GM12878 (cell line): ENCODE measurements at regions not wholly inside any gene's neighbourhood (a gene's known extent, or its start where the extent isn't known, plus 50 kb on each side); places are given as distances from the start of the nearest gene placed in this dataset.

Experiments
- ATAC-seq: fragments of 200-7000 bp; cut with Tn5 transposase; 3 replicates; pipeline ENCODE4 v1.9.1; 2020; ENCODE audit warnings: mild to moderate bottlenecking, moderate library complexity
- BruUV-seq: library from RNA; stranded (reverse); fragments of 400-500 nt; replicated peaks from 2 replicates; lab custom pipeline; 2021; lab: Mats Ljungman, UMichigan
- CTCF ChIA-PET: fragments of 300-600 bp; sonication (Branson Sonifier 250); formaldehyde crosslinking; extraction: SDS; loops from one replicate; lab custom pipeline; 2021; ENCODE audit warnings: inconsistent platforms; lab: Yijun Ruan, JAX
- POLR2A ChIA-PET: fragments of 350-600 bp; formaldehyde crosslinking; extraction: SDS; loops from one replicate; lab custom pipeline; 2021; ENCODE audit warnings: inconsistent platforms; lab: Charles Lee
- RAD21 ChIA-PET: fragments of 300-600 bp; sonication (Branson Sonifier 250); formaldehyde crosslinking; loops from one replicate; lab custom pipeline; 2023; ENCODE audit warnings: antibody characterized with exemption; ENCODE audit not compliant: unreplicated experiment; lab: Charles Lee
- SMC1A ChIA-PET: fragments of 300-600 bp; sonication (Branson Sonifier 250); formaldehyde crosslinking; loops from one replicate; lab custom pipeline; 2023; ENCODE audit not compliant: unreplicated experiment, uncharacterized antibody; lab: Charles Lee
- DNase-seq: peaks from one replicate; pipeline ENCODE4 v3.0.0-alpha.2; 2011; ENCODE audit warnings: low read depth, low spot score
- FAIRE-seq: peaks from 3 replicates; lab custom pipeline; 2011; peaks lifted over from hg19 to GRCh38; lab: Jason Lieb, UNC
- H2AFZ ChIP-seq: 2 replicates; pipeline ENCODE4 v1.6.0; 2011; ENCODE audit warnings: low read depth, low read length, control low read depth; ENCODE audit not compliant: control insufficient read depth
- H3K27ac ChIP-seq: 2 replicates; pipeline ENCODE4 v1.5.1; 2011; ENCODE audit warnings: control low read depth; ENCODE audit not compliant: control insufficient read depth, insufficient read depth
- H3K27me3 ChIP-seq, 2 experiments: replicated peaks in 1 of 2; 2 replicates each; pipeline versions ENCODE4 v1.6.0 to v1.6.1; 2011; ENCODE audit warnings: low read length in 1 of 2; ENCODE audit not compliant: control insufficient read depth in 2 of 2, insufficient read depth in 2 of 2
- H3K36me3 ChIP-seq, 2 experiments: 2 replicates each; pipeline ENCODE4 v1.5.1; 2011; ENCODE audit warnings: low read length in 1 of 2; ENCODE audit not compliant: control insufficient read depth in 2 of 2, insufficient read depth in 2 of 2
- H3K4me1 ChIP-seq: 2 replicates; pipeline ENCODE4 v1.6.1; 2011; ENCODE audit warnings: mild to moderate bottlenecking, low read length, moderate library complexity, mixed read lengths; ENCODE audit not compliant: control insufficient read depth, insufficient read depth
- H3K4me2 ChIP-seq: 2 replicates; pipeline ENCODE4 v1.6.0; 2011; ENCODE audit warnings: control low read depth; ENCODE audit not compliant: control insufficient read depth, insufficient read depth
- H3K4me3 ChIP-seq: fragments of 200-600 bp; sonication (generic); 2 replicates; pipeline ENCODE4 v1.5.1; 2016
- H3K79me2 ChIP-seq: 2 replicates; pipeline ENCODE4 v1.6.0; 2011; ENCODE audit warnings: low read length; ENCODE audit not compliant: control insufficient read depth, insufficient read depth
- H3K9ac ChIP-seq: 2 replicates; pipeline ENCODE4 v1.8.0; 2011; ENCODE audit warnings: low read length, control low read depth, mixed read lengths; ENCODE audit not compliant: control insufficient read depth, insufficient read depth
- H3K9me3 ChIP-seq: replicated peaks from 3 replicates; pipeline ENCODE4 v1.5.1; 2011; ENCODE audit warnings: mild to moderate bottlenecking, low read length; ENCODE audit not compliant: control insufficient read depth, insufficient read depth
- H4K20me1 ChIP-seq: 2 replicates; pipeline ENCODE4 v1.6.0; 2011; ENCODE audit not compliant: control insufficient read depth, insufficient read depth
- CEBPB ChIP-seq, 2 experiments: fragments of 150-350 bp in 1 of 2; IDR thresholded peaks; 2 replicates each; pipeline ENCODE4 v1.6.1; 2012 to 2014; ENCODE audit warnings: low read depth in 2 of 2, low read length in 2 of 2, borderline replicate concordance in 1 of 2, inconsistent platforms in 1 of 2
- NR2C2 ChIP-seq: IDR thresholded peaks from 2 replicates; pipeline ENCODE4 v1.6.1; 2011; ENCODE audit warnings: borderline replicate concordance, low read depth; ENCODE audit not compliant: control insufficient read depth, insufficient read length
- SPI1 ChIP-seq: IDR thresholded peaks from 2 replicates; pipeline ENCODE4 v1.6.1; 2011; ENCODE audit warnings: low read depth, mild to moderate bottlenecking, low read length, moderate library complexity, borderline replicate concordance; ENCODE audit not compliant: insufficient read depth
- YBX1 ChIP-seq: fragments of 450-650 bp; IDR thresholded peaks from 2 replicates; pipeline ENCODE4 v1.6.1; 2016; ENCODE audit warnings: antibody characterized with exemption
- in situ Hi-C: fragments of 300-500 bp; cut with MboI; formaldehyde crosslinking; loops from 9 replicates; pipeline ENCODE4 v1.14.3; 2018; ENCODE audit warnings: mixed read lengths
- intact Hi-C: fragments of 100-400 bp; cut with micrococcal nuclease; formaldehyde crosslinking; loops from one replicate; pipeline ENCODE4 v1.14.2; 2022; ENCODE audit not compliant: unreplicated experiment
- TF ChIP-seq, protein P1 (sequence below): IDR thresholded peaks from 2 replicates; pipeline ENCODE4 v1.6.1; 2012; ENCODE audit warnings: mild to moderate bottlenecking, low read depth, low read length
- TF ChIP-seq, protein P2 (sequence below): IDR thresholded peaks from 2 replicates; pipeline ENCODE4 v1.6.1; 2012; ENCODE audit warnings: low read length, inconsistent platforms
- TF ChIP-seq, protein P3 (sequence below), 3 experiments: IDR thresholded peaks in 2 of 3; conservative IDR thresholded peaks in 1 of 3; 2 replicates each; pipeline ENCODE4 v1.5.1; 2011; ENCODE audit warnings: low read depth in 3 of 3, low read length in 3 of 3, mild to moderate bottlenecking in 3 of 3, control low read depth in 2 of 3, moderate library complexity in 2 of 3, inconsistent platforms in 1 of 3, mixed read lengths in 1 of 3; ENCODE audit not compliant: control insufficient read depth in 2 of 3, insufficient read depth in 1 of 3; ENCODE audit errors: extremely low read depth in 1 of 3

DNA sequence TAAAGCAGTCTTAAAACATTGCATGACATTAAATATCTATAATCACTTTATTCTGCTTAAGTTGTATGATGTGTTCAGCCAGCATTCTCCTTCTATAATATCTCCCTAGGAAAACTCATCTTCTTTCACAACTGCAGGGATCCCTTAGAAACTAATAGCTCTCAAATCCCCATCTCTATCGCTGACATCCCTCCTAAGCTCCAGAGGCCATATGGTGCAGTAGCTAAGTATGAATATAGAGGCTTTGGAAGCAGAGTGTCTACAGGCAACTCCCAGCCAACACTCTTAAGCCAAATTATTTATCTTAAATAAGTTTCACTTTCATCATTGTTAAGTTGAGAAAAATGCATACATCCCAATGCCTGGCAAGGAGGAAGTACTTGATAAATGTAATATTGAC is 349.5 kb upstream of the MIR17HG start (continued):
- TF ChIP-seq, protein P1, sequence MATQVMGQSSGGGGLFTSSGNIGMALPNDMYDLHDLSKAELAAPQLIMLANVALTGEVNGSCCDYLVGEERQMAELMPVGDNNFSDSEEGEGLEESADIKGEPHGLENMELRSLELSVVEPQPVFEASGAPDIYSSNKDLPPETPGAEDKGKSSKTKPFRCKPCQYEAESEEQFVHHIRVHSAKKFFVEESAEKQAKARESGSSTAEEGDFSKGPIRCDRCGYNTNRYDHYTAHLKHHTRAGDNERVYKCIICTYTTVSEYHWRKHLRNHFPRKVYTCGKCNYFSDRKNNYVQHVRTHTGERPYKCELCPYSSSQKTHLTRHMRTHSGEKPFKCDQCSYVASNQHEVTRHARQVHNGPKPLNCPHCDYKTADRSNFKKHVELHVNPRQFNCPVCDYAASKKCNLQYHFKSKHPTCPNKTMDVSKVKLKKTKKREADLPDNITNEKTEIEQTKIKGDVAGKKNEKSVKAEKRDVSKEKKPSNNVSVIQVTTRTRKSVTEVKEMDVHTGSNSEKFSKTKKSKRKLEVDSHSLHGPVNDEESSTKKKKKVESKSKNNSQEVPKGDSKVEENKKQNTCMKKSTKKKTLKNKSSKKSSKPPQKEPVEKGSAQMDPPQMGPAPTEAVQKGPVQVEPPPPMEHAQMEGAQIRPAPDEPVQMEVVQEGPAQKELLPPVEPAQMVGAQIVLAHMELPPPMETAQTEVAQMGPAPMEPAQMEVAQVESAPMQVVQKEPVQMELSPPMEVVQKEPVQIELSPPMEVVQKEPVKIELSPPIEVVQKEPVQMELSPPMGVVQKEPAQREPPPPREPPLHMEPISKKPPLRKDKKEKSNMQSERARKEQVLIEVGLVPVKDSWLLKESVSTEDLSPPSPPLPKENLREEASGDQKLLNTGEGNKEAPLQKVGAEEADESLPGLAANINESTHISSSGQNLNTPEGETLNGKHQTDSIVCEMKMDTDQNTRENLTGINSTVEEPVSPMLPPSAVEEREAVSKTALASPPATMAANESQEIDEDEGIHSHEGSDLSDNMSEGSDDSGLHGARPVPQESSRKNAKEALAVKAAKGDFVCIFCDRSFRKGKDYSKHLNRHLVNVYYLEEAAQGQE, result no peak
- TF ChIP-seq CEBPB (IDR thresholded peaks at IDR 0.05; ENCODE audit: borderline replicate concordance in 1 of 2, low read depth in 2 of 2, low read length in 2 of 2), result no peak
- no peak for TF ChIP-seq SPI1

DNA sequence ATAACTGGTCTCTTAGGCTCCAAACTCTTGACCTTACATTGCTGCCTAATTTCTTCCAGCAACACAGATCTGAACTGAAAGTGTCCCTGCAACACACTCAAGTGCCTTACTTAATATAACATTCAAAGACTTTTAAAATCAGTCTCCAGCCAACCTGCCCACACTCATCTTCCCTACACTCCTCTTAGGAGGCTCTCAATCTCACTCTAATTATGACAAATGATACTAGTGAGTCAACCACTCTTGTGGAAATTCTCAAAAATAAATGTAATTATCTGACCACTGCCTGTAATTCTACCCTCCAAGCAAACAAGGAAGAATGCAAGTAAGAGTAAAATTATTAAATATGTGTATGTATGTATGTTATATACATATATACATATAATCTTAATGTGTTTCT is 348.1 kb upstream of the MIR17HG start:
- no peaks in the 10 kb centered on the region for H4K20me1 ChIP-seq
- no peaks in the 10 kb centered on the region for H3K9me3 ChIP-seq
- ATAC-seq (no peak), DNase-seq (no peak), FAIRE-seq (no peak)
- H3K4me1 ChIP-seq, result no peaks in the 10 kb centered on the region
- H3K79me2 ChIP-seq, result no peaks in the 10 kb centered on the region
- RAD21 ChIA-PET, result no interaction called here
- no peak overlapping the region for H3K9ac ChIP-seq
- in situ Hi-C loops, result no loop called here
- no peak for TF ChIP-seq NR2C2
- TF ChIP-seq YBX1, result no peak
- TF ChIP-seq, protein P2, sequence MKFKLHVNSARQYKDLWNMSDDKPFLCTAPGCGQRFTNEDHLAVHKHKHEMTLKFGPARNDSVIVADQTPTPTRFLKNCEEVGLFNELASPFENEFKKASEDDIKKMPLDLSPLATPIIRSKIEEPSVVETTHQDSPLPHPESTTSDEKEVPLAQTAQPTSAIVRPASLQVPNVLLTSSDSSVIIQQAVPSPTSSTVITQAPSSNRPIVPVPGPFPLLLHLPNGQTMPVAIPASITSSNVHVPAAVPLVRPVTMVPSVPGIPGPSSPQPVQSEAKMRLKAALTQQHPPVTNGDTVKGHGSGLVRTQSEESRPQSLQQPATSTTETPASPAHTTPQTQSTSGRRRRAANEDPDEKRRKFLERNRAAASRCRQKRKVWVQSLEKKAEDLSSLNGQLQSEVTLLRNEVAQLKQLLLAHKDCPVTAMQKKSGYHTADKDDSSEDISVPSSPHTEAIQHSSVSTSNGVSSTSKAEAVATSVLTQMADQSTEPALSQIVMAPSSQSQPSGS, result no peak
- TF ChIP-seq, protein P3, sequence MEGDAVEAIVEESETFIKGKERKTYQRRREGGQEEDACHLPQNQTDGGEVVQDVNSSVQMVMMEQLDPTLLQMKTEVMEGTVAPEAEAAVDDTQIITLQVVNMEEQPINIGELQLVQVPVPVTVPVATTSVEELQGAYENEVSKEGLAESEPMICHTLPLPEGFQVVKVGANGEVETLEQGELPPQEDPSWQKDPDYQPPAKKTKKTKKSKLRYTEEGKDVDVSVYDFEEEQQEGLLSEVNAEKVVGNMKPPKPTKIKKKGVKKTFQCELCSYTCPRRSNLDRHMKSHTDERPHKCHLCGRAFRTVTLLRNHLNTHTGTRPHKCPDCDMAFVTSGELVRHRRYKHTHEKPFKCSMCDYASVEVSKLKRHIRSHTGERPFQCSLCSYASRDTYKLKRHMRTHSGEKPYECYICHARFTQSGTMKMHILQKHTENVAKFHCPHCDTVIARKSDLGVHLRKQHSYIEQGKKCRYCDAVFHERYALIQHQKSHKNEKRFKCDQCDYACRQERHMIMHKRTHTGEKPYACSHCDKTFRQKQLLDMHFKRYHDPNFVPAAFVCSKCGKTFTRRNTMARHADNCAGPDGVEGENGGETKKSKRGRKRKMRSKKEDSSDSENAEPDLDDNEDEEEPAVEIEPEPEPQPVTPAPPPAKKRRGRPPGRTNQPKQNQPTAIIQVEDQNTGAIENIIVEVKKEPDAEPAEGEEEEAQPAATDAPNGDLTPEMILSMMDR (IDR thresholded peaks at IDR 0.05 in 2 of 3, conservative IDR thresholded peaks at IDR 0.05 in 1 of 3; ENCODE audit: control insufficient read depth in 2 of 3, extremely low read depth in 1 of 3, insufficient read depth in 1 of 3, low read depth in 3 of 3, low read length in 3 of 3), result no peak
- SMC1A ChIA-PET, result no interaction called here
- POLR2A ChIA-PET, result no interaction called here
- no peak overlapping the region for H3K4me3 ChIP-seq
- intact Hi-C loops, result no loop called here
- BruUV-seq, result no TSS peak
- no peak overlapping the region for H3K4me2 ChIP-seq
- CTCF ChIA-PET, result no interaction called here
- no peaks in the 10 kb centered on the region for H3K27me3 ChIP-seq
- no peaks in the 10 kb centered on the region for H3K36me3 ChIP-seq
- no peak overlapping the region for H3K27ac ChIP-seq
- no peak overlapping the region for H2AFZ ChIP-seq
